ENCODE measurements at regions not wholly inside any gene's neighbourhood (a gene's known extent, or its start where the extent isn't known, plus 50 kb on each side); places are given as distances from the start of the nearest gene placed in this dataset.

- TF ChIP-seq CTCF (IDR thresholded peaks at IDR 0.05; ENCODE audit: low read depth, low read length, missing control alignments), result no peak
- no peak for DNase-seq (ENCODE audit: low read depth)
- no peak overlapping the region for H3K4me3 ChIP-seq (ENCODE audit: low read depth, low read length)
Observed at GRCh38 chrX:124910611-124911010, 409.1 kb upstream of the TEX13C start.

GRCh38 chrX:124917011-124917410 is 402.7 kb upstream of the TEX13C start:
- DNase-seq (ENCODE audit: low read depth), result no peak

DNA sequence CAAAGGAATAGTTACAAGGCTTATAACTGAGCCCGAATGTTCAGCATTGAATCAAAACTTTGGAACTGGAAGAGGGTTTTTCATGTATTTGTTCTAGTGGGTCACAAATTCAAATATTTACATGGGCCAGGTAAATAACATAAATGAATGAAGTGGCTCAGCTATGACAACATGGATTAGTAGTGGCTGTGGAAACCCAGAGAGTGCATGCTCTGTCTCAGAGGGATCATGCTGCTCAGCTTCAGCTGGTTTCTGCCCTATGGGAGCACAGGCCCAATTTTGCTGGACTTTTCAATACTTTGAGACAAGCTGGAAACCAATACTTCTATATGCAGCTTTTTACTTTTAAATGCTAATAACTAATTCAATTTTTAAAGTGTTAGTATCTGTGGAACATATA is 394.0 kb upstream of the TEX13C start:
- TF ChIP-seq CTCF (IDR thresholded peaks at IDR 0.05; ENCODE audit: low read depth, low read length, missing control alignments), result no peak
- no peak for DNase-seq (ENCODE audit: low read depth)
- no peak overlapping the region for H3K4me3 ChIP-seq (ENCODE audit: low read depth, low read length)

More at GRCh38 chrX:124917011-124917410, 402.7 kb upstream of the TEX13C start:
- H3K4me3 ChIP-seq (ENCODE audit: low read depth, low read length), result no peak overlapping the region
- TF ChIP-seq CTCF (IDR thresholded peaks at IDR 0.05; ENCODE audit: low read depth, low read length, missing control alignments), result no peak

- DNase-seq (ENCODE audit: low read depth), result no peak
- no peak for TF ChIP-seq CTCF (IDR thresholded peaks at IDR 0.05; ENCODE audit: low read depth, low read length, missing control alignments)
- no peak overlapping the region for H3K4me3 ChIP-seq (ENCODE audit: low read depth, low read length)
Observed at GRCh38 chrX:124931241-124931640, 388.4 kb upstream of the TEX13C start.

- H3K4me3 ChIP-seq (ENCODE audit: low read depth, low read length), result no peak overlapping the region
- no peak for TF ChIP-seq CTCF (IDR thresholded peaks at IDR 0.05; ENCODE audit: low read depth, low read length, missing control alignments)
- no peak for DNase-seq (ENCODE audit: low read depth)
Observed at GRCh38 chrX:124931958-124932357, 387.7 kb upstream of the TEX13C start.

GRCh38 chrX:124938715-124939114 is 381.0 kb upstream of the TEX13C start:
- H3K4me3 ChIP-seq (ENCODE audit: low read depth, low read length), result no peak overlapping the region
- DNase-seq (ENCODE audit: low read depth), result no peak
- no peak for TF ChIP-seq CTCF (IDR thresholded peaks at IDR 0.05; ENCODE audit: low read depth, low read length, missing control alignments)

DNA sequence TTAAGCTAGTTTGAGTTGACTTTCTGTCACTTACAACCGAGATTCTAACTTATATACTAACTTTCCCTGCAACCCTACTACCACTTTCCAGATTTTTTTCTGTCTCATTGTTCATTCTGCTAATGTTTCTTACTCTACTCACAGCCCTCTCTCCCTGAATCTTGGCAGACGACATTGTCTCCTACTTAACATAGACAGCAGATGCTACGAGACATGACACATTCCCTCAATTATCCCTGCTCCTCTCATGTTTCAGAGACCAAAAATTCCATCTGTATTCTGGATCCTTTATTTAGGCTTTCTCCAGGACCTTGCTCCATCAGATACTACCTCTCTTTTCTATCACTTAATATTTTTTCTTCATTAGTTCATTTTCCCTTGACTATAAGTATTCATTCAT is 379.1 kb upstream of the TEX13C start:
- no peak for TF ChIP-seq CTCF (IDR thresholded peaks at IDR 0.05; ENCODE audit: low read depth, low read length, missing control alignments)
- DNase-seq (ENCODE audit: low read depth), result no peak
- no peak overlapping the region for H3K4me3 ChIP-seq (ENCODE audit: low read depth, low read length)

Data from GM12864 (cell line).